HEK293 (cell line): ENCODE measurements at regions not wholly inside any gene's neighbourhood (a gene's known extent, or its start where the extent isn't known, plus 50 kb on each side); places are given as distances from the start of the nearest gene placed in this dataset.

Experiments used
- CTCF ChIA-PET: fragments of 350-600 bp; formaldehyde crosslinking; extraction: SDS; loops from one replicate; lab custom pipeline; 2021; ENCODE audit warnings: antibody characterized with exemption; lab: Yijun Ruan, JAX
- POLR2A ChIA-PET: fragments of 300-600 bp; formaldehyde crosslinking; extraction: SDS; loops from one replicate; lab custom pipeline; 2020; ENCODE audit warnings: antibody characterized with exemption, inconsistent platforms; lab: Yijun Ruan, JAX
- H3K27ac ChIP-seq: fragments of 200-500 bp; sonication (Bioruptor generic); 2 replicates; pipeline ENCODE4 v1.5.1; 2014; ENCODE audit warnings: low read depth, low read length, control low read depth, inconsistent platforms; ENCODE audit errors: extremely low read depth
- H3K36me3 ChIP-seq, 2 experiments: fragments of 200-500 bp in 1 of 2; sonication (Bioruptor generic) in 1 of 2; 1 replicate in 1 of 2; 2 replicates in 1 of 2; pipeline ENCODE4 v1.5.1; 2014 to 2017; ENCODE audit warnings: inconsistent platforms in 2 of 2, low read length in 2 of 2; ENCODE audit not compliant: control insufficient read depth in 2 of 2, insufficient read depth in 1 of 2
- H3K4me1 ChIP-seq: fragments of 200-500 bp; sonication (Bioruptor generic); 2 replicates; pipeline ENCODE4 v1.5.1; 2014; ENCODE audit warnings: mild to moderate bottlenecking, low read length, inconsistent platforms; ENCODE audit not compliant: control insufficient read depth, insufficient read depth
- H3K4me3 ChIP-seq: 2 replicates; pipeline ENCODE4 v1.5.1; 2011; ENCODE audit warnings: low read depth, mild to moderate bottlenecking, control low read depth, low read length, moderate library complexity
- H3K9me3 ChIP-seq: fragments of 200-500 bp; sonication (Bioruptor generic); 2 replicates; pipeline ENCODE4 v1.5.1; 2014; ENCODE audit warnings: low read depth, low read length, inconsistent platforms; ENCODE audit not compliant: control insufficient read depth, insufficient read depth
- GLIS2 ChIP-seq: fragments of 450-650 bp; formaldehyde crosslinking; IDR thresholded peaks from 2 replicates; pipeline ENCODE4 v1.5.1; 2016; ENCODE audit warnings: missing biosample characterization, missing genetic modification characterization
- IKZF3 ChIP-seq: fragments of 450-650 bp; IDR thresholded peaks from 2 replicates; pipeline ENCODE4 v1.5.0; 2018; ENCODE audit warnings: missing biosample characterization, mild to moderate bottlenecking, missing genetic modification characterization, moderate library complexity
- KLF7 ChIP-seq: fragments of 450-650 bp; formaldehyde crosslinking; IDR thresholded peaks from 2 replicates; pipeline ENCODE4 v1.5.1; 2016; ENCODE audit warnings: missing biosample characterization, missing genetic modification characterization, borderline replicate concordance
- WT1 ChIP-seq: fragments of 450-650 bp; formaldehyde crosslinking; IDR thresholded peaks from 2 replicates; pipeline ENCODE4 v1.5.1; 2016; ENCODE audit warnings: missing biosample characterization, missing genetic modification characterization
- YY1 ChIP-seq: fragments of 450-650 bp; formaldehyde crosslinking; IDR thresholded peaks from 2 replicates; pipeline ENCODE4 v1.5.1; 2018; ENCODE audit warnings: missing biosample characterization, missing genetic modification characterization
- ZBTB20 ChIP-seq: fragments of 450-650 bp; formaldehyde crosslinking; IDR thresholded peaks from 2 replicates; pipeline ENCODE4 v1.5.1; 2016; ENCODE audit warnings: missing biosample characterization, missing genetic modification characterization
- ZNF121 ChIP-seq: fragments of 450-650 bp; formaldehyde crosslinking; IDR thresholded peaks from 2 replicates; pipeline ENCODE4 v1.5.1; 2016; ENCODE audit warnings: missing biosample characterization, missing genetic modification characterization
- ZNF132 ChIP-seq: fragments of 450-650 bp; formaldehyde crosslinking; IDR thresholded peaks from 2 replicates; pipeline ENCODE4 v1.5.1; 2017; ENCODE audit warnings: missing biosample characterization, missing genetic modification characterization, borderline replicate concordance
- ZNF202 ChIP-seq: fragments of 450-650 bp; formaldehyde crosslinking; IDR thresholded peaks from 2 replicates; pipeline ENCODE4 v1.5.1; 2016; ENCODE audit warnings: missing biosample characterization, missing genetic modification characterization, borderline replicate concordance
- ZNF335 ChIP-seq: fragments of 450-650 bp; formaldehyde crosslinking; conservative IDR thresholded peaks from 2 replicates; pipeline ENCODE4 v1.5.1; 2016; ENCODE audit warnings: missing biosample characterization, missing genetic modification characterization
- ZNF529 ChIP-seq: fragments of 450-650 bp; formaldehyde crosslinking; IDR thresholded peaks from 2 replicates; pipeline ENCODE4 v1.5.1; 2017; ENCODE audit warnings: missing genetic modification characterization, missing biosample characterization; ENCODE audit not compliant: insufficient replicate concordance
- ZNF654 ChIP-seq: fragments of 450-650 bp; formaldehyde crosslinking; IDR thresholded peaks from 2 replicates; pipeline ENCODE4 v1.5.1; 2016; ENCODE audit warnings: low read depth, missing biosample characterization, missing genetic modification characterization
- ZNF664 ChIP-seq: fragments of 450-650 bp; formaldehyde crosslinking; IDR thresholded peaks from 2 replicates; pipeline ENCODE4 v1.5.1; 2016; ENCODE audit warnings: missing biosample characterization, missing genetic modification characterization
- ZNF785 ChIP-seq: fragments of 450-650 bp; formaldehyde crosslinking; IDR thresholded peaks from 2 replicates; pipeline ENCODE4 v1.5.1; 2016; ENCODE audit warnings: missing biosample characterization, missing genetic modification characterization
- ZNF837 ChIP-seq: fragments of 450-650 bp; formaldehyde crosslinking; IDR thresholded peaks from 2 replicates; pipeline ENCODE4 v1.5.1; 2016; ENCODE audit warnings: missing biosample characterization, missing genetic modification characterization
- ZSCAN16 ChIP-seq: fragments of 450-650 bp; formaldehyde crosslinking; IDR thresholded peaks from 2 replicates; pipeline ENCODE4 v1.5.1; 2016; ENCODE audit warnings: missing biosample characterization, missing genetic modification characterization
- TF ChIP-seq, protein P1 (sequence below): fragments of 450-650 bp; formaldehyde crosslinking; IDR thresholded peaks from 2 replicates; pipeline ENCODE4 v1.5.1; 2016; ENCODE audit warnings: missing biosample characterization, missing genetic modification characterization
- TF ChIP-seq, protein P2 (sequence below): fragments of 450-650 bp; formaldehyde crosslinking; IDR thresholded peaks from 2 replicates; pipeline ENCODE4 v1.5.1; 2016; ENCODE audit warnings: missing biosample characterization, missing genetic modification characterization
- TF ChIP-seq, protein P3 (sequence below): fragments of 450-650 bp; formaldehyde crosslinking; IDR thresholded peaks from 2 replicates; pipeline ENCODE4 v1.5.1; 2017; ENCODE audit warnings: missing biosample characterization, mild to moderate bottlenecking, missing genetic modification characterization, moderate library complexity
- TF ChIP-seq, protein P4 (sequence below): fragments of 450-650 bp; formaldehyde crosslinking; IDR thresholded peaks from 2 replicates; pipeline ENCODE4 v1.5.1; 2016; ENCODE audit warnings: missing biosample characterization, missing genetic modification characterization
- TF ChIP-seq, protein P5 (sequence below): fragments of 450-650 bp; formaldehyde crosslinking; IDR thresholded peaks from 2 replicates; pipeline ENCODE4 v1.5.1; 2016; ENCODE audit warnings: missing biosample characterization, missing genetic modification characterization

DNA sequence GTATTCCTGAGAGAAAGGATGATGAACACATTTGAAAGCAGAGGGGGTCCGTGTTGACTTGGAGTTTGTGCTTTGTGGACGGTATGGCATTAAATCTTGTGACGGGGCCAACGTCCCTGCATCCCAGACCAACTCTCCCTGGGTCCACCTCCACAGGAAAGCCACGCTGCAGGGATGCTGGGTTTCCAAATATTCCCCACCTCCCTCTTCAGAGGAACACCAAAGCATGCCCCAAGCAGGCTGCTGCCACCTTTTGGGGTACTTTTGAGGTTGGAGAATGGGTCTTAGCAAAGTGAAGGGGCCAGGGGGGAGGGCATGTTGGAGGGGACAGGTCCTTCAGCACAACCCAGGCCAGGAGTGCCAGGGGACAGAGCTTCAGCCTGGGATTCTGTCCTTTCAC, 504.4 kb downstream of the TCERG1L start (continued):
- TF ChIP-seq, protein P1, sequence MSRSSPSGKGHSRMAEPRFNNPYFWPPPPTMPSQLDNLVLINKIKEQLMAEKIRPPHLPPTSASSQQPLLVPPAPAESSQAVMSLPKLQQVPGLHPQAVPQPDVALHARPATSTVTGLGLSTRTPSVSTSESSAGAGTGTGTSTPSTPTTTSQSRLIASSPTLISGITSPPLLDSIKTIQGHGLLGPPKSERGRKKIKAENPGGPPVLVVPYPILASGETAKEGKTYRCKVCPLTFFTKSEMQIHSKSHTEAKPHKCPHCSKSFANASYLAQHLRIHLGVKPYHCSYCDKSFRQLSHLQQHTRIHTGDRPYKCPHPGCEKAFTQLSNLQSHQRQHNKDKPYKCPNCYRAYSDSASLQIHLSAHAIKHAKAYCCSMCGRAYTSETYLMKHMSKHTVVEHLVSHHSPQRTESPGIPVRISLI (tag by site-specific recombination), result no peak
- TF ChIP-seq ZNF785 (tag by site-specific recombination) (no peak), ZBTB20 (tag by site-specific recombination) (no peak), ZNF837 (tag by site-specific recombination) (no peak), ZNF664 (no peak), ZNF121 (no peak), KLF7 (tag by site-specific recombination) (no peak), GLIS2 (tag by site-specific recombination) (no peak), ZNF132 (tag by site-specific recombination) (no peak), IKZF3 (tag by site-specific recombination) (no peak), YY1 (no peak), ZSCAN16 (no peak)
- TF ChIP-seq, protein P2, sequence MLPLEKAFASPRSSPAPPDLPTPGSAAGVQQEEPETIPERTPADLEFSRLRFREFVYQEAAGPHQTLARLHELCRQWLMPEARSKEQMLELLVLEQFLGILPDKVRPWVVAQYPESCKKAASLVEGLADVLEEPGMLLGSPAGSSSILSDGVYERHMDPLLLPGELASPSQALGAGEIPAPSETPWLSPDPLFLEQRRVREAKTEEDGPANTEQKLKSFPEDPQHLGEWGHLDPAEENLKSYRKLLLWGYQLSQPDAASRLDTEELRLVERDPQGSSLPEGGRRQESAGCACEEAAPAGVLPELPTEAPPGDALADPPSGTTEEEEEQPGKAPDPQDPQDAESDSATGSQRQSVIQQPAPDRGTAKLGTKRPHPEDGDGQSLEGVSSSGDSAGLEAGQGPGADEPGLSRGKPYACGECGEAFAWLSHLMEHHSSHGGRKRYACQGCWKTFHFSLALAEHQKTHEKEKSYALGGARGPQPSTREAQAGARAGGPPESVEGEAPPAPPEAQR (tag by site-specific recombination), result no peak

DNA sequence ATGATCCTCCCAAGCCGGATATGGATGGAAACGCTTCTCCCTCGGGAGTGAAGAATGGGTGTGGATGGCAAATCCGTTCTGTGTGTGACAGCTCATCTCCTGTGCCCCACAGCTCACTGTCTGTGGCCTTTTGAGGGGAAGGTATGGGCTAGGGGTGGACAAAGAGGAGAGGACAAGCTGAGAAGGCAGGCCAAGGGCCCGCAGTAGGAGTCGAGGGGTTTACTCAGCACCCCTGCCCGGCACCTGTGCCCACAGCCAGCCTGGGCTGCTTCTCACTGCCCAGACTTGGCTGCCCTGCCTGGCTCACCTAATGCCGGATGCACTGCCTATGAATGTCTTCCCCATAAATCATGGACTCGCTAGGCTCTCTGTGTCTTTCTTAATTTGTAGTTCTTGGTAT, 503.8 kb downstream of the TCERG1L start:
- ChIA-PET POLR2A (no interaction called here), CTCF (no interaction called here)
- TF ChIP-seq, protein P3, sequence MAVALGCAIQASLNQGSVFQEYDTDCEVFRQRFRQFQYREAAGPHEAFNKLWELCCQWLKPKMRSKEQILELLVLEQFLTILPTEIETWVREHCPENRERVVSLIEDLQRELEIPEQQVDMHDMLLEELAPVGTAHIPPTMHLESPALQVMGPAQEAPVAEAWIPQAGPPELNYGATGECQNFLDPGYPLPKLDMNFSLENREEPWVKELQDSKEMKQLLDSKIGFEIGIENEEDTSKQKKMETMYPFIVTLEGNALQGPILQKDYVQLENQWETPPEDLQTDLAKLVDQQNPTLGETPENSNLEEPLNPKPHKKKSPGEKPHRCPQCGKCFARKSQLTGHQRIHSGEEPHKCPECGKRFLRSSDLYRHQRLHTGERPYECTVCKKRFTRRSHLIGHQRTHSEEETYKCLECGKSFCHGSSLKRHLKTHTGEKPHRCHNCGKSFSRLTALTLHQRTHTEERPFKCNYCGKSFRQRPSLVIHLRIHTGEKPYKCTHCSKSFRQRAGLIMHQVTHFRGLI (tag by site-specific recombination), result no peak
- TF ChIP-seq WT1 (tag by site-specific recombination), result no peak
- no peak for TF ChIP-seq ZNF654 (tag by site-specific recombination)
- TF ChIP-seq ZNF202 (tag by site-specific recombination), result no peak
- TF ChIP-seq, protein P4, sequence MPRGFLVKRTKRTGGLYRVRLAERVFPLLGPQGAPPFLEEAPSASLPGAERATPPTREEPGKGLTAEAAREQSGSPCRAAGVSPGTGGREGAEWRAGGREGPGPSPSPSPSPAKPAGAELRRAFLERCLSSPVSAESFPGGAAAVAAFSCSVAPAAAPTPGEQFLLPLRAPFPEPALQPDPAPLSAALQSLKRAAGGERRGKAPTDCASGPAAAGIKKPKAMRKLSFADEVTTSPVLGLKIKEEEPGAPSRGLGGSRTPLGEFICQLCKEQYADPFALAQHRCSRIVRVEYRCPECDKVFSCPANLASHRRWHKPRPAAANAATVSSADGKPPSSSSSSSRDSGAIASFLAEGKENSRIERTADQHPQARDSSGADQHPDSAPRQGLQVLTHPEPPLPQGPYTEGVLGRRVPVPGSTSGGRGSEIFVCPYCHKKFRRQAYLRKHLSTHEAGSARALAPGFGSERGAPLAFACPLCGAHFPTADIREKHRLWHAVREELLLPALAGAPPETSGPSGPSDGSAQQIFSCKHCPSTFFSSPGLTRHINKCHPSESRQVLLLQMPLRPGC (tag by site-specific recombination), result no peak
- TF ChIP-seq ZNF335 (tag by site-specific recombination), result no peak
- TF ChIP-seq, protein P5, sequence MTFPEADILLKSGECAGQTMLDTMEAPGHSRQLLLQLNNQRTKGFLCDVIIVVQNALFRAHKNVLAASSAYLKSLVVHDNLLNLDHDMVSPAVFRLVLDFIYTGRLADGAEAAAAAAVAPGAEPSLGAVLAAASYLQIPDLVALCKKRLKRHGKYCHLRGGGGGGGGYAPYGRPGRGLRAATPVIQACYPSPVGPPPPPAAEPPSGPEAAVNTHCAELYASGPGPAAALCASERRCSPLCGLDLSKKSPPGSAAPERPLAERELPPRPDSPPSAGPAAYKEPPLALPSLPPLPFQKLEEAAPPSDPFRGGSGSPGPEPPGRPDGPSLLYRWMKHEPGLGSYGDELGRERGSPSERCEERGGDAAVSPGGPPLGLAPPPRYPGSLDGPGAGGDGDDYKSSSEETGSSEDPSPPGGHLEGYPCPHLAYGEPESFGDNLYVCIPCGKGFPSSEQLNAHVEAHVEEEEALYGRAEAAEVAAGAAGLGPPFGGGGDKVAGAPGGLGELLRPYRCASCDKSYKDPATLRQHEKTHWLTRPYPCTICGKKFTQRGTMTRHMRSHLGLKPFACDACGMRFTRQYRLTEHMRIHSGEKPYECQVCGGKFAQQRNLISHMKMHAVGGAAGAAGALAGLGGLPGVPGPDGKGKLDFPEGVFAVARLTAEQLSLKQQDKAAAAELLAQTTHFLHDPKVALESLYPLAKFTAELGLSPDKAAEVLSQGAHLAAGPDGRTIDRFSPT (tag by site-specific recombination), result no peak
- TF ChIP-seq ZNF529 (tag by site-specific recombination), result no peak
- H3K4me1 ChIP-seq, result no peaks in the 10 kb centered on the region
- H3K36me3 ChIP-seq, result no peaks in the 10 kb centered on the region
- no peak overlapping the region for H3K4me3 ChIP-seq
- H3K9me3 ChIP-seq, result no peaks in the 10 kb centered on the region
- no peak overlapping the region for H3K27ac ChIP-seq
